GM23248 (cell line): ENCODE measurements at regions not wholly inside any gene's neighbourhood (a gene's known extent, or its start where the extent isn't known, plus 50 kb on each side); places are given as distances from the start of the nearest gene placed in this dataset.

Experiments
- DNase-seq: peaks from one replicate; pipeline ENCODE4 v3.0.0-alpha.2; 2015
- H2AFZ ChIP-seq: fragments of 200-600 bp; sonication (generic); 2 replicates; pipeline ENCODE4 v1.6.1; 2016; ENCODE audit warnings: antibody characterized with exemption
- H3F3A ChIP-seq: fragments of 200-600 bp; sonication (generic); 2 replicates; pipeline ENCODE4 v1.6.1; 2016; ENCODE audit warnings: mild to moderate bottlenecking, antibody characterized with exemption, mixed run types; ENCODE audit not compliant: insufficient read depth
- H3K27ac ChIP-seq: fragments of 200-600 bp; sonication (generic); 2 replicates; pipeline ENCODE4 v1.5.1; 2016; ENCODE audit warnings: mild to moderate bottlenecking
- H3K27me3 ChIP-seq: fragments of 200-600 bp; sonication (generic); replicated peaks from 2 replicates; pipeline ENCODE4 v1.6.1; 2016; ENCODE audit warnings: mild to moderate bottlenecking; ENCODE audit not compliant: insufficient read depth
- H3K36me3 ChIP-seq: fragments of 200-600 bp; sonication (generic); 2 replicates; pipeline ENCODE4 v1.6.1; 2016; ENCODE audit warnings: low read depth, mild to moderate bottlenecking
- H3K4me1 ChIP-seq: fragments of 200-600 bp; sonication (generic); 2 replicates; pipeline ENCODE4 v1.6.1; 2016; ENCODE audit warnings: mild to moderate bottlenecking; ENCODE audit not compliant: insufficient read depth
- H3K4me2 ChIP-seq: fragments of 200-600 bp; sonication (generic); one replicate; pipeline ENCODE4 v1.6.1; 2016; ENCODE audit warnings: mild to moderate bottlenecking; ENCODE audit not compliant: unreplicated experiment
- H3K4me3 ChIP-seq: fragments of 200-600 bp; sonication (generic); 2 replicates; pipeline ENCODE4 v1.5.1; 2016; ENCODE audit warnings: mild to moderate bottlenecking
- H3K79me2 ChIP-seq: fragments of 200-600 bp; sonication (generic); 2 replicates; pipeline ENCODE4 v1.6.1; 2016; ENCODE audit warnings: mild to moderate bottlenecking; ENCODE audit not compliant: insufficient read depth
- H3K9ac ChIP-seq: fragments of 200-600 bp; sonication (generic); 2 replicates; pipeline ENCODE4 v1.6.1; 2016; ENCODE audit warnings: mild to moderate bottlenecking
- H3K9me2 ChIP-seq: fragments of 200-600 bp; sonication (generic); 2 replicates; pipeline ENCODE4 v1.6.1; 2016; ENCODE audit warnings: mixed run types, mild to moderate bottlenecking, moderate library complexity; ENCODE audit not compliant: insufficient read depth
- H3K9me3 ChIP-seq: fragments of 200-600 bp; sonication (generic); one replicate; pipeline ENCODE4 v1.6.1; 2017; ENCODE audit warnings: low read depth
- H4K20me1 ChIP-seq: fragments of 200-600 bp; sonication (generic); 2 replicates; pipeline ENCODE4 v1.6.0; 2016; ENCODE audit not compliant: insufficient read depth
- EZH2 ChIP-seq: fragments of 200-600 bp; sonication (generic); IDR thresholded peaks from 2 replicates; pipeline ENCODE4 v1.6.1; 2018; ENCODE audit warnings: antibody characterized with exemption, mild to moderate bottlenecking; ENCODE audit not compliant: insufficient read depth, poor library complexity, severe bottlenecking
- EZH2phosphoT487 ChIP-seq: fragments of 200-600 bp; sonication (generic); IDR thresholded peaks from 2 replicates; pipeline ENCODE4 v1.6.1; 2018; ENCODE audit warnings: antibody characterized with exemption, moderate library complexity, mild to moderate bottlenecking, low read depth; ENCODE audit not compliant: insufficient read depth
- WGBS, 2 experiments: methylation state at CpG; one replicate each; pipeline ENCODE4 v1.1.6; 2015 to 2017; ENCODE audit warnings: low lambda C conversion rate in 2 of 2, low coverage in 1 of 2; ENCODE audit errors: missing lambda C conversion rate in 2 of 2; 5-methylcytosine and 5-hydroxymethylcytosine counted together
- in situ Hi-C: fragments of 300-500 bp; cut with MboI; formaldehyde crosslinking; loops from 2 replicates; pipeline ENCODE4 v1.15.0; 2020

DNA sequence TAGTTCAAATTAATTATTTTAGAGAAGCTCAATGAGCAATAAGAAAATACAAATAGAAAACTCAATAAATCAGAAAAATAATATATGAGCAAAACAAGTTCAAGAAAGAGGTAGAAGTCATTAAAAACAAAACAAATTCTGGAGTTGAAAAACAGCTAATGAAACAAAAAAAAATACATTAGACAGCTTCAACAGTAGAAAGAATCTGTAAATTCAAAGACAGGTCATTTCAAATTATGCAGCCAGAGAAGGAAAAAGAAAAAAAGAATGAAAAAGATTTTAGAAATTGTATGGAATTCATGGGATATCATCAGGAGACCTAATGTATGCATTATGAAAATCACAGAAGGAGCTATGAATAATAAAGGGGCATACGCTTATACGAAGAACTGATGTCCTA lies 795.3 kb upstream of the ADGRB3 start:
- H3K9me2 ChIP-seq: no peaks in the 10 kb centered on the region
- H3K9me3 ChIP-seq: no peaks in the 10 kb centered on the region
- H3K4me2 ChIP-seq: no peak overlapping the region
- H3K9ac ChIP-seq: no peak overlapping the region
- TF ChIP-seq EZH2phosphoT487 (no peak), EZH2 (no peak)
- 40 to 41% methylated on average over 2 of the region's 2 CpGs for WGBS, 2 experiments
- no peaks in the 10 kb centered on the region for H4K20me1 ChIP-seq
- no peaks in the 10 kb centered on the region for H3K79me2 ChIP-seq
- H3F3A ChIP-seq: no peaks in the 10 kb centered on the region
- H3K36me3 ChIP-seq: no peaks in the 10 kb centered on the region
- in situ Hi-C loops: no loop called here
- no peak overlapping the region for H3K27ac ChIP-seq
- DNase-seq: no peak
- no peak overlapping the region for H3K4me3 ChIP-seq
- no peaks in the 10 kb centered on the region for H3K4me1 ChIP-seq
- no peak overlapping the region for H2AFZ ChIP-seq
- H3K27me3 ChIP-seq: no peaks in the 10 kb centered on the region

DNA sequence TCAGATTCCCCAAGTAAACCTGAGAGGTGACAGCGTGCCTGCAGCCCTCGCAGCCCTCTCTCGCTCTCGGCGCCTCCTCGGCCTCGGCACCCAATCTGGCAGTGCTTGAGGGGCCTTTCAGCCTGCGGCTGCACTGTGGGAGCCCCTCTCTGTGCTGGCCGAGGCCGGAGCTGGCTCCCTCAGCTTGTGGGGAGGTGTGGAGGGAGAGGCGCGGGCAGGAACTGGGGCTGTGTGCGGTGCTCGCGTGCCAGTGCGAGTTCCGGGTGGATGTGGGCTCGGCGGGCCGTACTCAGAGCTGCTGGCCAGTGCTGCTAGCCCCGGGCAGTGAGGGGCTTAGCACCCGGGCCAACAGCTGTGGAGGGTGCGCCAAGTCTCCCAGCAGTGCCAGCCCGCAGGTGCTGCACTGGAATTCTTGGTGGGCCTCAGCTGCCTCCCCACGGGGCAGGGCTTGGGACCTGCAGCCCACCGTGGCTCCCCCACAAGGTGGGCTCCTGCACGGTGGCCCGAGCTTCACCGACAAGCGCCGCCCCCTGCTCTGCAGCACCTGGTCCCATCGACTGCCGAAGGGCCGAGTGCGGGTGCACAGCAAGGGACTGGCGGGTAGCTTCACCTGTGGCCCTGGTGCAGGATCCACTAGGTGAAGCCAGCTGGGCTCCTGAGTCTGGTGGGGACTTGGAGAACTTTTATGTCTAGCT lies 809.7 kb upstream of the ADGRB3 start:
- no peak overlapping the region for H2AFZ ChIP-seq
- in situ Hi-C loops: no loop called here
- no peak overlapping the region for H3K9ac ChIP-seq
- 63% methylated on average over 33 to 36 of the region's 36 CpGs for WGBS, 2 experiments
- TF ChIP-seq EZH2phosphoT487 (no peak), EZH2 (no peak)
- H4K20me1 ChIP-seq: no peaks in the 10 kb centered on the region
- no peak overlapping the region for H3K4me2 ChIP-seq
- no peak overlapping the region for H3K4me3 ChIP-seq
- H3K9me2 ChIP-seq: no peaks in the 10 kb centered on the region
- H3K27ac ChIP-seq: no peak overlapping the region
- no peaks in the 10 kb centered on the region for H3F3A ChIP-seq
- H3K79me2 ChIP-seq: no peaks in the 10 kb centered on the region
- H3K27me3 ChIP-seq: no peaks in the 10 kb centered on the region
- H3K9me3 ChIP-seq: no peaks in the 10 kb centered on the region
- H3K36me3 ChIP-seq: no peaks in the 10 kb centered on the region
- no peaks in the 10 kb centered on the region for H3K4me1 ChIP-seq
- no peak for DNase-seq

DNA sequence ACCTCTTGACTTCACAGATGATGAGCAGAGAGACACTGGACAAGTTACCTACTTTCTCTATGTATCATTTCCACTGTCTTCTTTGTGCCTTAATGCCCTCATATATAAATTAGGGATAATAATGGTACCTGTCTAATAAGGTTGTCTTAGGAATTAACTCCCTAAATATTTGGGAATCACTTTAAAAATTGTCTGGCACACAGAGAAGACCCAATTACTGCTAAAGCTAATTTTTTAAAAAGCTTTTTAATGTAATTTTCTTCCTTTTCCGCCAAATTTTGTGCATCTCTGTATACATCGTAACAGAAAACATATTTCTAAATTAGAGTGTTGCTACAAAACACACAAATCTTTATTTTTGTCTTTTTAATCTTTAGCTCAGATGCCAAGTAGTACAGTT lies 816.8 kb upstream of the ADGRB3 start:
- Histone ChIP-seq H2AFZ (no peak overlapping the region), H3F3A (no peaks in the 10 kb centered on the region), H3K4me3 (no peak overlapping the region), H3K9ac (no peak overlapping the region), H3K9me2 (no peaks in the 10 kb centered on the region), H3K9me3 (peaks cover 2% of the 10 kb centered on the region), H3K4me1 (no peaks in the 10 kb centered on the region), H4K20me1 (no peaks in the 10 kb centered on the region), H3K4me2 (no peak overlapping the region), H3K36me3 (no peaks in the 10 kb centered on the region), H3K27ac (no peak overlapping the region), H3K79me2 (no peaks in the 10 kb centered on the region), H3K27me3 (no peaks in the 10 kb centered on the region)
- no peak for TF ChIP-seq EZH2
- TF ChIP-seq EZH2phosphoT487: no peak
- in situ Hi-C loops: no loop called here
- no peak for DNase-seq
- WGBS, 2 experiments: 4 to 8% methylated on average over 2 of the region's 2 CpGs

DNA sequence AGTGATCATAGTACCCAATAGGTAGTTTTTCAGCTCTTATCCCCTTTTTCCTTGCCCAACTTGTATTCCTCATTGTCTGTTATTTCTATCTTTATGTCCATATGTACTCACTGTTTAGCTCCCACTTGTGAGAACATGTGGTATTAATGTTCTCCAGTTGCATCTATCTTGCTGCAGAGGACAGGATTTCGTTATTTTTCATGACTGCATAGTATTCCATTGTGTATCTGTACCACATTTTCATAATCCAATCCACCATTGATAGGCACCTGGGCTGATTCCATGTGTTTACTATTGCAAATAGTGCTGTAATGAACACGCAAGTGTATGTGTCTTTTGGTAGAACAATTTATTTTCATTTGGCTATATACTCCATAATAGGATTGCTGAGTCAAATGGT lies 819.5 kb upstream of the ADGRB3 start:
- in situ Hi-C loops: no loop called here
- Histone ChIP-seq H3K4me1 (no peaks in the 10 kb centered on the region), H3K9me3 (peaks cover 2% of the 10 kb centered on the region), H2AFZ (no peak overlapping the region), H3K27ac (no peak overlapping the region), H3K9ac (no peak overlapping the region), H3K9me2 (no peaks in the 10 kb centered on the region), H3K4me2 (no peak overlapping the region), H4K20me1 (no peaks in the 10 kb centered on the region), H3K79me2 (no peaks in the 10 kb centered on the region), H3F3A (no peaks in the 10 kb centered on the region), H3K4me3 (no peak overlapping the region), H3K36me3 (no peaks in the 10 kb centered on the region), H3K27me3 (no peaks in the 10 kb centered on the region)
- WGBS, 2 experiments: 7 to 12% methylated on average over 2 of the region's 2 CpGs
- TF ChIP-seq EZH2: no peak
- no peak for TF ChIP-seq EZH2phosphoT487
- DNase-seq: no peak

DNA sequence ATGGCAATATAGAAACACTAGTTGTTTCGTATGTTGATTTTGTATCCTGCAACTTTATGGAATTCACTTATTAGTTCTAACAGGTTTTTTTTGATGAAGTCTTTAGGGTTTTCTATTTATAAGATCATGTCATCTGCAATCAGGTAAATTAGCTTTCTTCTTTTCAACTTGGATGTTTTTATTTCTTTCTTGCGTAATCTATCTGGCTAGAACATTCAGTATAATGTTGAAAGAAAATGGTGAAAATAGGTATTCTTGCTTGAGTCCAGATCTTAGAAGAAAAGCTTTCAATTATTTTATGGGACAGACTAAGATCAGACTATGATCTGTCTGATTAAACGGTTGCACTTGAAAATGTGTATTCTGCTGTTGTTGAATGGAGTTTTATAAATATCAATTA lies 820.8 kb upstream of the ADGRB3 start:
- no peak for TF ChIP-seq EZH2
- no peak for TF ChIP-seq EZH2phosphoT487
- Histone ChIP-seq H3K36me3 (no peaks in the 10 kb centered on the region), H3K4me2 (no peak overlapping the region)

More for the DNA sequence above, 820.8 kb upstream of the ADGRB3 start:
- Histone ChIP-seq H4K20me1 (no peaks in the 10 kb centered on the region), H3K9me2 (no peaks in the 10 kb centered on the region), H3F3A (no peaks in the 10 kb centered on the region), H3K4me3 (no peak overlapping the region), H2AFZ (no peak overlapping the region), H3K79me2 (no peaks in the 10 kb centered on the region), H3K9me3 (no peaks in the 10 kb centered on the region), H3K27me3 (no peaks in the 10 kb centered on the region), H3K4me1 (no peaks in the 10 kb centered on the region), H3K9ac (no peak overlapping the region), H3K27ac (no peak overlapping the region)
- WGBS, 2 experiments: 36 to 38% methylated on average over 3 of the region's 3 CpGs
- no peak for DNase-seq
- in situ Hi-C loops: no loop called here
